Kasumi-1 (cell line): ENCODE measurements at regions not wholly inside any gene's neighbourhood (a gene's known extent, or its start where the extent isn't known, plus 50 kb on each side); places are given as distances from the start of the nearest gene placed in this dataset.

Experiments
- DNase-seq, 2 experiments: peaks; one replicate each; lab custom pipeline; 2025; lab: John Stamatoyannopoulos, UW

DNA sequence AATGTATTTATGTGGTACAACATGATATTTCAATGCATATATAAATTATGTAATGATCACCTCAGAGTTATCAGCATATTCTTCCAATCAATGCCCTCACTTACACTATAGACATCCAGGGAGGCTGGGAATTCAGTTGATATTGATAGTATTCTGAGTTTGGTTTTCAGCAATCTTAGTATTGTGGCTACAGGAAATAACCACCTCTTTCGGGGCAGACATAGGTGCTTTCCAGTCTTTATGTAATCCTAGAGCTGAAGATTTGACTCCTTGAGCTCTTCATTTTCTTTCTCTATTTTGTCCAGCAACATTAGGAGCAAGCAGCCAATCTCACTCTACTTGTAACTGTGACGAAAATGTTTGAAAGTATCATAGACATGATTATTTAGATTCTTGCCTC is 712.7 kb upstream of the KIRREL3 start:
- no peak for DNase-seq

DNA sequence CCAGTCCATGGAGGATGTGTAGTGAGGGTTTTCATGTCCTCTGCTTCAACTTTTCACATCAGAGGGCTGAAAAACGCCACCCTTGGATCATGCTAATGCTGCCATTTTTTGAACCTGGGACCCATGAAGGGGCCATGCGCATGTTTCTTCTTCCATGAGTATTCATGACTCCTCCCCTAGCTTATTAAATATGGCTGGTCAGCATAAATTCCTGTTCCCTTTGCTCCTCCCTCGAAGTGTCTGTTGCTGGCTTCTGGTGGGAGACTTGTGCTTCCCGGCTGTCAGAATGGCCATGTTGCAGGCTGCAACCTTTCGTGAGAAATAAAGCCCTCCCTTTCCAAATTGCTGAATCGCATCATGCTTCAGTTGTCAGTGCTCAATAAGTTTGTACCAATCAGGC is 711.2 kb upstream of the KIRREL3 start:
- no peak for DNase-seq

DNA sequence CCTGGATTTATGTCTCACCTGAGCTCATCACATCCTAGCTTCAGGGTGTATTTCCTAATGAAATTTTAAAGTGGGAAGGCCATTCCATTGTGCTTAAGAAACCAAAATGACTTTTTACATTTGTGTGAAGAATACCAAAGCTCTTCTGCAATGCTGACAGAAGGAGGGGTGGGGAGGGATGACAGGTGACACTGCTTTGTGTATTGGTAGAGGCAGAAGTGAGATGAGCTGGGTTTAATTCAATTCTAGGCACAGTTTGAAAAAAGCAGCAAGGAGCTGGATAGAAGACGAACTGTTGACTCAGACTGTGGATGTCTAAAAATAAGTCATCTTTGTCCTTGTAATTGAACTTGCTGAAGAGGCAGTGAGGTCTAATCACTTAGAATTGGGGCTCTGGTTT is 710.3 kb upstream of the KIRREL3 start:
- DNase-seq, result no peak

DNA sequence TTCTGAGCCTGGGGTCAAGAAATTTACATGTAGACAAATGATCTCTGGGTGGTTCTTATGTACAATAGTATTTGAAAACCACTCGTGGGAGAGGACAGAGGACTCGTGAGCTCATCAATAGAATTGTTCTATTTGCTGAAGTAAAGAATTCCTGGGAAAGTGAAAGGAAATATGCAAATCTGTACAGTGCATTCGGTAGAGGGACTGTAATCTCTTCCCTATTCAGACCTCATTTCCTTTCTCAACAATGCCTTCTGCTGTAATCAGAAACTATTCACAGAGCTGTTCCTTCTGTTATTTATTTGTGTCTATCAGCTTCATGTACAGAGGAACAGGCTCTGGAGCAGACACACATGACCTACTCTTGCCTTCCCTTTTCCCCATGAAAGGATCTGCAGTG is 709.4 kb upstream of the KIRREL3 start:
- no peak for DNase-seq

DNA sequence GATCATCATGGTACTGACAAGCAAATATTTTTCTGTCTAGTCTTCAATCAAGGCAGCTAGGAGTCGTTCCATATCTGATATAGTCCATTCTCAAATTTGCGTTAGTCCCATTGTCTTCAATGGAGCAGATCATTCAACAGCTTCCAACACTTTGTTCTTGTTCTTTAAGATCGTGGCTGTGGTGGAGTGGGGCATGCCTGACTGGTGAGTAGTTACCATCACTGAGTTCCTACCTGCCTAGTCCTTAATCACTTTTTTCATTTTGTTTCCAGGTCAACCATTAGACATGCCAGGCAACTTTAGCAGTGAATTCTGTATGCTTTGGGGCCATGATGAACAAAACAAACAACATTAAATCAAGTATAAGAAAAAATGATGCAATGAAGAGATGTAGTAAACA is 693.1 kb upstream of the KIRREL3 start:
- no peak for DNase-seq

DNA sequence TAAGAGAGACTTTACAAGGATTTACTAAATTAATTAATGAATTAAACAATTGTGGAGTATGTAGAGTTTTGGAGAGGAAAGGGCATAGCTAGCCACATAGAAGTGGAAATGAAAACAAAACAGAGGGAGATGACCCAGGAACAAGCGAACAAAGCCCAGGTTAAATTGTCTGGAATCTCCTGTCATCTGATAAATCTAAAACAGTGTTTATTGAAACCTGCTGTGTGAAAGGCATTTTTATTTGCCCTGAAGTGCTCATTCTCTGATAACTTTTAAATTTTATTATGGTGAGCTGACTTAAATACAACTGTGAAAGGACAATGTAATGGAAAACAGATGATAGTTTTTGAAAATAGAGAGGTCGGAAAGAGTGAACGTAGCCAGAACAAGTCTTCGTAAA is 682.8 kb upstream of the KIRREL3 start:
- DNase-seq, result no peak

DNA sequence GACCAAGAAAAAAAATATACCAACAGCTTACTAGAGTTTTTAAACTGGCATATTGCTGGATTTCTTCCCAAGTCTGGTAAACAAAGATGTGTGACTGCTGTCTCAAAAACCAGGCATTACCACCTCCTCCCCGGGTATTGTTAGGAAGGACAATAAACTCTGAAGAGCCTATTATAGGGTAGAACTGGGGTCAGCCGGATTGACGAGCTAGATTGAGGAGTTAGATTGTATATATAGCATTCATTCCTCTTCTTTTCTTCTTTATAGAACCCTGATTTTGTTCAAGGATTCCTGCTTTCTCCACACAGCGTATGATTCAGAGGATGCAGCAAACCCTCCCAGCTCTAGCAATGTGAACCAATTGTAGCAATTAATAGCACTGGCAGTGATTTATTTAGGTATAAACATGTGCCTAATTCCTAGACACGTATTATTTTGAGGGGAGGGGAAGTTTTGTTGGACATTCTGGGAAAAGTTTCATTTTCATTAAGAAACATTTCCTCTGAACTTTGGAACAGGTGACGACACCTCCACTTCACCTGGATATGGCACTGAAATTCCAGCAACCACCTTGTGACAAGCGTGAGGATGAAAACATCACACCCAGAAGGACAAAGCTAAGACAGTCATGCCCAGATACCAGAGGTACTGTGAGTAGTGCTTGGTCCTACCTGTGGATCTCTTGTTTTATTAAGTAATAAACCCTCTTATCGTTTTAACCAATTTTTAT is 679.4 kb upstream of the KIRREL3 start:
- no peak for DNase-seq

DNA sequence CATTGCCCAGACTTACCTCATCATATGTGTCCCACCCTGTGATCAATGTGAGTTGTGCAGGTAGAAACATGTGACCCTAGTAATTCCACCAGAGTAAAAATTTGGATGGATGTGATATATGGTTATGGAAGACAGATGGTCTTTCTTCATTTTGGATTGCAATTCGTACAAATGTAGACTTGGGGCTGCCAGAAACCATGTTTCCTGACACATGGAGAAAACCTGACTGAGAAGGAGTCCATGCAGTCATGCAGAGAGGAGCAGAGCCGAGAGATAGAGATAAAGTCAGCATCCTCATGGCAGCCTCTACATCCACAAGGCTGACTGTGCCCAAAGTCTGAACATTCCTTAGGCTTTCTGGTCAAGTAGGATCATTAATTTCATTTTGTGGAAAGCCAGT is 678.1 kb upstream of the KIRREL3 start:
- no peak for DNase-seq

DNA sequence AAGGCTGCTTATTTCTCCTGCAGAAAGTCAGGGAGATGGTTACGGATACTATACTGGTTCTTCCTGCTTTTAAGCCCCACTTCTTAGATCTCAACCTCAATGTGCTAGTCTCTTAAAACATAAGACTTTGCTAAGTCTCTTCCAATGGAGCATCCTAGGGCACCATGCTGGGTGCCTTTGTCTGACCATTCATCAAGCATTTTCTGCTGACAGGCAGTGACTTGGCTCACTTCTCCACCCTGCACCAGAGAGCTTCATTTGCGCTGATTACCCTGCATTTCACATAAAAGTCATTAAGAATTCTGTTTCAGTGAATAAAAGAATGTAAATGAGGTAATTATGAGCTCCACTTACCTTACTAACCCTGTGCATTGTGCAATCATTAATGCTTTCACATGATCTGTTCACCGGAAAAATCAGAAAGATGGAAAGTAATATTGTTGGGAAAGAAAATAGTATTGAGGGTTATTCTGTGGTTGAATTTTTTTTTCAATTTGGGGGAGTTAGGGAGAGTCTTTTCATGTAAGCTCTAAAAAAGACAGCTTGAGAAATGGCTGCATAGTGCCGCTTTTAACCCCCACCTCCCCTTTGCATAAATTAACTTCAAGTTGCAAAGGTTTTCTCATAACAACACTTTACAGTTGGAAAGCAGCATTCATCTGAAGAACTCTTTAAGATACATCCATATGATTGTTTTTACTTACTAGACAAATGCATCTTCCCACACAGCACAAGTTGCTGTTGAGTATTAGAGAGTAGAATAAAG is 677.3 kb upstream of the KIRREL3 start:
- no peak for DNase-seq

DNA sequence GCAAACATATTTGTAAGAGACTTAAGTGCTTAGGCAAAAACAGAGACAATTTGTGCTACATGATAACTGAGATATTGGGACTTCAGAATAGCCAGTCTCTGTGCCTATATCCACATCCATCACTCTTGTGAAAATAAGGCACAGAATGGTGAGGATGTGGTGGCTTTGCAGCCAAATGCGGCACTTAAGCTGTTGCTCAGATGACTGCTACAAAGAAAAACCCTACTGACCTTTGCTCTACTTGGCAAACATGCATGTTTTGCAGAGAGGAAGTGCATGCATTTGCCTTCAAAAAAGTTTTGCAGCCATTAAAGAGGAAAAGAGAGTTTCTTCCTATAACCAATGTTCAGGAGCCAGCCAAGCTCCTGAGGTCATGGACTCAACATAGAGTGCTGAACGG is 675.0 kb upstream of the KIRREL3 start:
- DNase-seq, result no peak

DNA sequence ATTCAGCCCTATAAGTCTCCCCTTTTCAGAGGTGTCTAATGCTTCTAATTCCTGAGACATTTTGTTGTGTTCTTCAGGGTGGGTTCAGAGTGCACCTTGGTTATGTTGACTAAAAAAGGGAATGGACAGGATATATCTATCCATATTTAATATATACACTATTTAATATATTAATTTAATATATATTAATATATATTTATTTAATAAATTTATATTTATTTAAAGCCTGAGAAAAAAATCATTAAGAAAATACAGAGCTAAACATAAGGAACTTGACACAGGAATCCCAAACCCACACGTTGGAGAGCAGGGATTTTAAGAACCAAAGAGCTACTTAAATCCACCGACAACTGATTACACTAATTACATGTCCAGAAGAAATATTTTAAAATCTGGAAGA is 674.2 kb upstream of the KIRREL3 start:
- no peak for DNase-seq

DNA sequence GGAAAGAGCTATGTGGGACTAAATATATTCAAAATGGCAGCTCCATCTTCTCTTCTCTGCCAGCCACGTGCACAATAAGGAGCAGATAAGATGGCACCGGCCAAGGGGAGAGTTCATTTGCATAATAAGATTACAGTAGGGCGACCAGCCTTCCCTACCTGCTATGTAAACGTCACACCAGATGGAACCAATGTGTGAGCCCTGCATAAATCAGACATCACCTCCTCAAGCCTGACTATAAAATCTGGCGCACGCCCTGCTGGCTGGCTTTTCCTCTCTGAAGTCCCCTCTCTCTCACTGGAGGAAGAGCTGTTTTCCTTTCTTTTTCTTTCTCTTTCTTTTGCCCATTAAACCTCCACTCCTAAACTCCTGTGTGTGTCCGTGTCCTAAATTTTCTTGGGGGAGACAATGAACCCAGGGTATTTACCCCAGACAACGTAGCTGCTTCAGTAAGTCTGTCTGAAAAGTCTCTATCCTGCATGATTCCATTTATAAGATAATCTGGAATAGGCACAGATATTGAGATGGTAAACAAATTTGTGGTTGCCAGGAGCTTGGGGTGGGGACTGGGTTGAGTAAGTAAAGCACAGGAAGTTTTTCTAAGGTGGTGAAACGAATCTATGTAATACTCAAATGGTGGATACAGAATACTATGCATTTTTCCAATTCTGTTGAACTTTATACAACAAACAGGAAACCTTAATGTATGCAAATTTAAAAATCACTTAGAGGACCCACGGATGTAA is 670.0 kb upstream of the KIRREL3 start:
- DNase-seq, result no peak

DNA sequence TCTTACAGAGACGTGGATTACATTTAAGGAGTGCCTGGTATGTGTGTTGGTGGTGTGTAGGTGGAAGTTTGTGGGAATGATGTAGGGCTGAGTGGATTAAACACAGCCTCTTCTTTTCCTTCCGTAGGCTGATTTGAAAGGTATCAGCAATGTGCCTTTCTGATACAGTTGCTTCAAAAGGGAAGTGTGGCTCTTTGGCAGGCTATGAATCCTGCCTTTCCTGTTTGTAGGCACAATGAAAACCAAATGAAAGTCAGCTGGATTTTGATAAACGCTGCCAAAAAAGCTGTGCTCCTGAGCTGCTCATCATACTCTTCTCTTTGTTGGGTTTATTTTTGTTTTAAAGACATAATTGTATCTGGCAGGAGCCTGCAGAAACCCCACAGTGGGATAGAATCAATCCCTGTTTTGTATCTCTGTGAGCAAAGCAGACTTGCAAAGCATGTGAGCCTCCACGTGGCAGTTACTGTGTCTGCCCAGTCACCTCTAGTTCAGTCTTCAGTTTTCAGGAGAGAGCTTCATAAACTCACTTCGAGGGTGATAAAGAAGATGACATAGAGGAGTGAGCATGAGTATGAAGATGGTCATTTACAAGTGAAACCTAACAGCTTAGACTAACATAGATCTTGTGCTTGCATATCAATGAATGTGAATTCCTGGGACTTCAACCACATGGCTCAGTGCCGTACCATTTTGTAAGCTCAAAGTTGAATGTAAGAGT is 655.7 kb upstream of the KIRREL3 start:
- no peak for DNase-seq

DNA sequence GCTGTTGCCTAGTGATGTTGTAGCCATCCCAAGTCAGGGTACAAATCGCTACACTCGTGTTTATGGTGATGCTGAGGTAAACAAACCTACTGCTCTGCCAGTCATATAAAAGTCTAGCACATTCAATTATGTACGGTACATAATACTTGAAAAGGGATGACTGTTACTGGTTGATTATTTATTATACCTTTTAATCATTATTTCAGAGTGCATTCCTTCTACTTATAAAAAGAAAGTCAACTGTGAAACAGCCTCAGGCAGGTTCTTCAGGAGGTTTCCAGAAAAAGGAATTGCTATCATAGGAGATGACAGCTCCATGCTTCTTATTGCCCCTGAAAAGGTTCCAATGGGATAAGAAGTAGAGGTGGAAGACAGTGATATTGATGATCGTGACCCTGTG is 652.5 kb upstream of the KIRREL3 start:
- DNase-seq, result no peak

DNA sequence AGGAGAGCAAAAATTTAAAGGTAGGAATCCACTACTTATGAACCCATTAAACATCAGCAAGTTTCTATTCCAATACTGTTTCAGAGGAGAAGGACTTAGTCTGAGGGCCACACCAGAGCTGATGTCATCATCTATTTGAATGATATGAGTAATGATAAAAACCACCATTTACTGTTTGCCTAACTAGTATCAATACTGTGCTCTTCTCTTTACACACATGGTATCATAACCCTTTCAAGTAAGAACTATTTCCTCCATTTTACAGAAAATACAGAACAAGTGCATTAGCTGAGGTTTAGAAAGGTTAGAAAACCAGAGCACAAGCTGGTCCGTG is 651.3 kb upstream of the KIRREL3 start:
- no peak for DNase-seq

DNA sequence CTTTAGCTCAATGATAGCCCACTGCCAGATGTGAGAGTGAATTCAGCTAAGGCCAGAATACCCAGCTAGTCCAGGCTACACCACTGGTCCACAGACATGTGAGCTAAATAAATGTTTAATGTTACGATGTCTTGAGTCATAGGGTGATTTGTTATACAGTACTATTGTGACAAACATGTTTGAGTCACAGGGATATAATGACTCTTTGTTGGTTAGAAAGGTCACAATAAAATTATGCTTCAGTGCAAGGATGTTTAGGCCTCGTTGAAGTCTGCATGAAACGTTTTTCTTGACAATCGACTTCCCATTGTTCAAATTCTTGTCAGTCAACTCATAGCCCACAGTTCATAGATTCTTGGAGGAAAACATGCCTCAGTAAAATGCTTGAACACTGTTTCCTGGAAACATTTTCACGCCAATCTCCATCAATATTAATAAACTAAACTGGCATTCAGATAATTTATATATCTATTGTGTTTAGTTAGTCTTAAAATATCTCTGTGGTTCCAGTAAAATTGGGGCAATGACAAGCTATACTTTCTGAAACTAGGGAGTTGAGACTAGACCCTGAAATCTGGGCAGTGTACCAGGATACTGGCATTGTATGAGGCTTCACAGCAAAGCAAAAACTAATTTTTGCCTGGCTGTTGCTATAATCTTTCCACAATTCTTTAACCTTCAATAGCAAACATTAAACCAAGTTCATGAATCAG is 650.8 kb upstream of the KIRREL3 start:
- no peak for DNase-seq

DNA sequence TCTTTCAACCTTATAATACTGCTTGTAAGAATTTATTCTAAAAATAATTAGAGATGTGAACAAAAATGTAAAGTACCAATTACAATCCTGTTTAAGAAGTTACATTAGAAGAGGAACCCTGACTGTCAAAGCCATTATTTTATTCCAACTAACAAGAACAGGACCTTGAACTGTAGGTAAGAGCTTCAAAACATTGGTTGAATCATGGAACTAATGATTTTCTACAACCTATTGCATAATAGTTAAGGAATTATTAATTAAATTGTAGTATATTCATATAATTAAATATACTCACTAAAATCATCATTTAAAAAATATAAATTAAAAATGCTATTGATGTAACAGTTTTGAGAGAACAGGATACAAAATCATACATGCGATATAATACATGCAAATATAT is 649.4 kb upstream of the KIRREL3 start:
- DNase-seq, result no peak

DNA sequence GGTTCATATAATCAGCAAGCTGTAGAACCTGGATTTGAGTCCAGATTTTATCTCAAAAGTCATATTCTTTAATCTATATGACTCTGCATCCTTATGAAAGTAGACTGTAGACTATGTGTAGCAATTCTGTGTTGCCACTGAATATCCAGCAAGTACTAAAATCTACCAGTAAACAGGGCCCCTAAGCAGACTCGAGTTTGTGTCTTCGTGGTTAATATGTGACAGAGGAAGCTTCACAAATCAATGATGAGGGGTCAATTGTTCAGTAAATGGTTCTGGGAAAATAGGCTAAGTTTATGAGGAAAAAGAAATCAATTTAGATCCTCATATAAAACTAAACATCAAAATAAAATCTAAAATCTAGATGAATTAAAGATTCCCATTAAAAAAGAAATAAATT is 648.5 kb upstream of the KIRREL3 start:
- DNase-seq, result no peak

DNA sequence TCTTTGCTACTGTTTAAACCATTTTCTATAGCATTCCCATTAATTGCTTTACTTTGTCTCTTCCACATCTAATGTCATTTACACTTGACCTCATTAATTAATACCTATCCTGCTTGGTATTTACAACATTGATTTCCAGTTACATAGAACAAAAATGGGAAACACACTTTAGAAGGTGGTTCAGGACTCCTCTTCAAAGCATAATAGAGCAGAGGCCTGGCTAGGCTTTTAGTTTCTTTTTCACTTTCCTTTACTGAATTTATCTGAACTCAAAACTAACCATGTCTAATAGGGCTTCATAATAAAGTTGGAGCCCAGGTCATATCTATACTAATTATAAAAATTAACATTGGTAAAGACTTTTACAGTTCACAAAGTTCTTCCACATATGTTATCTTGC is 648.0 kb upstream of the KIRREL3 start:
- DNase-seq, result no peak

DNA sequence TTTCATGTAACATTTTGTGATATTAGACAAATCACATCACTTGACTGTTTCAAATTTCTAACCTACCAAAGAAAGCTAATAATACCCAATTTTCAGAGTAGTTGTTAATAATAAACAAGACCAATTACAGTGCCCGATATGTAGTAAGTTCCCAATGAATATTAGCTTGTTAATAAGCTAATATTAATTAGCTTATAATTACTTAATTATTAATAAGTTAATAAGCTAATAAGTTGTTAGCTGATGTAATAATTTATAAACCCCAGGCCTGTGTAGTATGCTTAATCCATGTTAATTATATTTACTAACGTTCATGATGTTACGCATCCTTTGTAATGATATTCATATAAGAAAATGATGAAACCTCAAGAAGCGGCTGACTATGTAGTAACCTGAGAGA is 643.8 kb upstream of the KIRREL3 start:
- DNase-seq, result no peak

DNA sequence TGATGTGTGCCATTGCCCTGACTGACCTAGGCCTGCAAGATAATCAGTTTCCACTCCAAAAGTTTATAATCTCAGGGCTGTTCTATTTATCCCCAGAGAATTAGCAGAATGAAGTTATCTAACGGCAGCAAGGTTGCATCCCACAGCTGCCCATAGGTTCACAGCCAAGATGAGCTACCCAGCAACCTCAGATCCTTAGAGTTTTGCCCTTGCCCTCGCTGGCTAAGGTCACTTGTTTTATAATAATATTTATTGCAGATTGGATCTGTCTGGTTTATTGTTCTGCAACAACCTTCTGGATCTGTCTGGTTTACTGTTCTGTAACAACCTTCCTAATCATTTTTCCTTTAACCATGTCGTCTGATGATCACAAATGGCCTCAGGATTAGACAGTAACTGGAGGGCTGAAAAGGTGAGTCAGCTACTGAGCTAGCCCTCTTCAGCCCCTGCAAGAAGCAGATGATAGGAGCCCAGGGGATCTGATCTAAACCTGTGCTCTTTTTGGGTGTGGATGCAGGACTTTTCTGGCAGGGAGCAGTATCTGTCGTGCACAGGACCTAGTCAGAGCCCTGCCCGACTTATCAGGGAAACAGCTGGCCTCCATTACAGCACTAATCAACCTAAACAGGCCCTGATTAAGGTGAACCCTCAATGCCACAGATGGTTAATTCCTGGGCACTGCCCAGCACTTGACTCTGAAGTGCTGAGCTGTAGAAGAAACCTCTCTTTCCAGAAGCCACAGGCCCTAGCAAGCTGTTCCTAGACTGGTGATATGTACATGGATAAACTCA is 642.9 kb upstream of the KIRREL3 start:
- DNase-seq, result no peak
